SU-DHL-6 (cell line): ENCODE measurements at regions not wholly inside any gene's neighbourhood (a gene's known extent, or its start where the extent isn't known, plus 50 kb on each side); places are given as distances from the start of the nearest gene placed in this dataset.

Experiments used
- H2AFZ ChIP-seq: fragments of 200-600 bp; sonication (generic); 2 replicates; pipeline ENCODE4 v1.6.1; 2014; ENCODE audit warnings: low read depth, mild to moderate bottlenecking, moderate library complexity, mixed read lengths, antibody characterized with exemption, low read length; ENCODE audit not compliant: severe bottlenecking
- H3F3A ChIP-seq: fragments of 200-600 bp; shearing (Covaris generic); 2 replicates; pipeline ENCODE4 v1.6.0; 2016; ENCODE audit warnings: antibody characterized with exemption, mild to moderate bottlenecking; ENCODE audit not compliant: insufficient read depth
- H3K27ac ChIP-seq: fragments of 200-600 bp; sonication (generic); 2 replicates; pipeline ENCODE4 v1.5.1; 2016; ENCODE audit warnings: low read depth, mild to moderate bottlenecking, low read length, moderate library complexity, mixed read lengths
- H3K27me3 ChIP-seq: fragments of 200-600 bp; sonication (generic), shearing (Covaris generic); 2 replicates; pipeline ENCODE4 v1.6.0; 2014; ENCODE audit warnings: mild to moderate bottlenecking, low read length
- H3K36me3 ChIP-seq: fragments of 200-600 bp; sonication (generic); 2 replicates; pipeline ENCODE4 v1.6.1; 2014; ENCODE audit warnings: mild to moderate bottlenecking, low read length, mixed read lengths
- H3K4me2 ChIP-seq: fragments of 300-600, 200-600 bp; shearing (Covaris generic), sonication (generic); 2 replicates; pipeline ENCODE4 v1.6.0; 2014; ENCODE audit warnings: low read length, low read depth, mild to moderate bottlenecking; ENCODE audit not compliant: poor library complexity, severe bottlenecking
- H3K4me3 ChIP-seq: fragments of 200-600 bp; sonication (generic); 2 replicates; pipeline ENCODE4 v1.5.1; 2014; ENCODE audit warnings: antibody characterized with exemption, low read length, mild to moderate bottlenecking, mixed read lengths; ENCODE audit not compliant: insufficient read depth, poor library complexity, severe bottlenecking
- H3K79me2 ChIP-seq: fragments of 200-600 bp; sonication (generic); 2 replicates; pipeline ENCODE4 v1.6.1; 2014; ENCODE audit warnings: mild to moderate bottlenecking, low read length, moderate library complexity; ENCODE audit not compliant: insufficient read depth
- H3K9ac ChIP-seq: fragments of 200-600 bp; sonication (generic); 2 replicates; pipeline ENCODE4 v1.7.0; 2014; ENCODE audit warnings: mild to moderate bottlenecking, low read length
- H3K9me2 ChIP-seq: fragments of 200-600 bp; sonication (generic); replicated peaks from 2 replicates; pipeline ENCODE4 v1.6.1; 2014; ENCODE audit warnings: low read length; ENCODE audit not compliant: insufficient read depth
- H3K9me3 ChIP-seq: fragments of 200-600 bp; sonication (generic); 2 replicates; pipeline ENCODE4 v1.6.1; 2014; ENCODE audit warnings: low read length, mixed read lengths; ENCODE audit not compliant: insufficient read depth
- H4K20me1 ChIP-seq: fragments of 200-600 bp; sonication (generic); 2 replicates; pipeline ENCODE4 v1.6.1; 2014; ENCODE audit warnings: low read depth, mild to moderate bottlenecking, antibody characterized with exemption, low read length, moderate library complexity, mixed read lengths
- EZH2phosphoT487 ChIP-seq: fragments of 200-600 bp; sonication (generic), shearing (Covaris generic); conservative IDR thresholded peaks from 2 replicates; pipeline ENCODE4 v1.6.1; 2018; ENCODE audit warnings: mild to moderate bottlenecking, antibody characterized with exemption, low read length, moderate library complexity, mixed read lengths
- TF ChIP-seq, protein P1 (sequence below): fragments of 200-600 bp; sonication (generic); IDR thresholded peaks from one replicate; pipeline ENCODE4 v1.5.1; 2017; ENCODE audit warnings: antibody characterized with exemption, mild to moderate bottlenecking, low read length, moderate library complexity; ENCODE audit not compliant: insufficient read depth, poor library complexity, severe bottlenecking

DNA sequence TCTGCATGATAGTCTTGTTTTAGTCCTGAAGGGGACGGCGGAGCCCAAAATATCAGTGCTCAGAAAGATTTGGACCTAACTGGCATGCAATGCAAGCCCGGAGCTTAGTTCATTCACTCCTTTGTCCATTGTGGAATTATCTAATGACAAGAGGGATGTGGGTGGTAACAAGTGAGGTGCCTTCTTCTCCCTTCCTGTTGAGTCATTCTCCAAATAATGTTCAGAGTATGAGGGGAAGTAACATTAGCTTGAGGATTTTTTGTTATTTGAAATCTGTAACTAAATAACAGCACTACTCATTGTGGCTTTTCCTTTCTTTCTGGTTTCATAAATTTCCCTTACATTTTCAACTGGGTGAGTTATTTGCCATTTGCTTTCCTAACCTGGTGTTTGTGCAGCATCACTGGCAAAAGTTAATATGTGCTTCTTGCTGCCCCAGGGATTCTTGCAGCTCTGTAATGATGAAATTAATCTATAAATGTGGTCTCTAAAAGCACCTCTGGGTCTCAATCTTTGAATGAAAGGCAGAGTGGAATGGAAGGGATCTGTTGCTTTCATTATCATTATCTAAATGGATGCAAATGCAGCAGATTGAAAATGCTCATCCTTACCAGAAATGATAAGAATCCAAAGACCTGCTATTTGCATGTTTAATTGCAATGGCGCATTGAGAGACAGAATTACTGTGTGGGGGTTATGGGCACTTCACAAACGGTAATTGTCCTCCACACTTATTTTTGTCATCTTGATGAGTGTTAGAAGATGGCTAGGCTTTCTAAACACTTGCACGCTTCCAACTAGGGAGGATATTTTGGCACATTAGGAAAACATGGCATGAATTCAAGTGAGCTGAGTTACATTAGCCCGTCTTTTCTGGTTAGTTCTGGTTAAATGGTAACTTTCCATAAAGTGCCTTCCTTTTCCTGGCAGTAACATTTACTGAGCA, 89.9 kb upstream of the MITF start:
- Histone ChIP-seq H3K79me2 (no peaks in the 10 kb centered on the region), H3K36me3 (no peaks in the 10 kb centered on the region), H3K27ac (no peak overlapping the region), H3K9ac (no peak overlapping the region), H3K27me3 (no peaks in the 10 kb centered on the region), H3F3A (no peaks in the 10 kb centered on the region), H4K20me1 (no peaks in the 10 kb centered on the region), H2AFZ (no peak overlapping the region), H3K9me2 (no peaks in the 10 kb centered on the region), H3K9me3 (no peaks in the 10 kb centered on the region), H3K4me3 (no peak overlapping the region), H3K4me2 (no peak overlapping the region)
- TF ChIP-seq, protein P1, sequence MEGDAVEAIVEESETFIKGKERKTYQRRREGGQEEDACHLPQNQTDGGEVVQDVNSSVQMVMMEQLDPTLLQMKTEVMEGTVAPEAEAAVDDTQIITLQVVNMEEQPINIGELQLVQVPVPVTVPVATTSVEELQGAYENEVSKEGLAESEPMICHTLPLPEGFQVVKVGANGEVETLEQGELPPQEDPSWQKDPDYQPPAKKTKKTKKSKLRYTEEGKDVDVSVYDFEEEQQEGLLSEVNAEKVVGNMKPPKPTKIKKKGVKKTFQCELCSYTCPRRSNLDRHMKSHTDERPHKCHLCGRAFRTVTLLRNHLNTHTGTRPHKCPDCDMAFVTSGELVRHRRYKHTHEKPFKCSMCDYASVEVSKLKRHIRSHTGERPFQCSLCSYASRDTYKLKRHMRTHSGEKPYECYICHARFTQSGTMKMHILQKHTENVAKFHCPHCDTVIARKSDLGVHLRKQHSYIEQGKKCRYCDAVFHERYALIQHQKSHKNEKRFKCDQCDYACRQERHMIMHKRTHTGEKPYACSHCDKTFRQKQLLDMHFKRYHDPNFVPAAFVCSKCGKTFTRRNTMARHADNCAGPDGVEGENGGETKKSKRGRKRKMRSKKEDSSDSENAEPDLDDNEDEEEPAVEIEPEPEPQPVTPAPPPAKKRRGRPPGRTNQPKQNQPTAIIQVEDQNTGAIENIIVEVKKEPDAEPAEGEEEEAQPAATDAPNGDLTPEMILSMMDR = no peak
- TF ChIP-seq EZH2phosphoT487 = no peak

DNA sequence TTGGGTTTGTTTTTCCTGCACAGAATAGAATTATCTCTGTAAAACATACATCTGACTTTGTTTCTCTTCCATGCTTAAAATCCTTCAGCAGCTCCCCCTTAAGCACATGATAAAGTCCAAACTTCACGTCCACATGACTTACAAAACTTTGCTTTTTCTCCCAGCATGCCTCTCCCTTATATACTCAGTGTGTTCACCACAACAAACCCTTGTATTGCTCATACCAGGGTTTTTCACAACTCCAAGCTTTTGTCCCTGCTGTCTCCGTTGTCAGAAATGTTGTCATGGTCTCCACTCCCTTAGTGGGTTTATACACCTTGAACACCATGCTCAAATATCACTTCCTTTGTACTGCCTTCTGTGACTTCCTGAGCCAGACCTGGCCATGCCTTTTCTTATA, 91.1 kb upstream of the MITF start:
- Histone ChIP-seq H3K9me3 (no peaks in the 10 kb centered on the region), H3K9me2 (no peaks in the 10 kb centered on the region), H3K4me2 (no peak overlapping the region), H3K4me3 (no peak overlapping the region), H3F3A (no peaks in the 10 kb centered on the region), H3K27ac (no peak overlapping the region), H4K20me1 (no peaks in the 10 kb centered on the region), H3K36me3 (no peaks in the 10 kb centered on the region), H3K27me3 (no peaks in the 10 kb centered on the region), H3K79me2 (no peaks in the 10 kb centered on the region), H3K9ac (no peak overlapping the region), H2AFZ (no peak overlapping the region)
- TF ChIP-seq, protein P1 = no peak
- TF ChIP-seq EZH2phosphoT487 = no peak

DNA sequence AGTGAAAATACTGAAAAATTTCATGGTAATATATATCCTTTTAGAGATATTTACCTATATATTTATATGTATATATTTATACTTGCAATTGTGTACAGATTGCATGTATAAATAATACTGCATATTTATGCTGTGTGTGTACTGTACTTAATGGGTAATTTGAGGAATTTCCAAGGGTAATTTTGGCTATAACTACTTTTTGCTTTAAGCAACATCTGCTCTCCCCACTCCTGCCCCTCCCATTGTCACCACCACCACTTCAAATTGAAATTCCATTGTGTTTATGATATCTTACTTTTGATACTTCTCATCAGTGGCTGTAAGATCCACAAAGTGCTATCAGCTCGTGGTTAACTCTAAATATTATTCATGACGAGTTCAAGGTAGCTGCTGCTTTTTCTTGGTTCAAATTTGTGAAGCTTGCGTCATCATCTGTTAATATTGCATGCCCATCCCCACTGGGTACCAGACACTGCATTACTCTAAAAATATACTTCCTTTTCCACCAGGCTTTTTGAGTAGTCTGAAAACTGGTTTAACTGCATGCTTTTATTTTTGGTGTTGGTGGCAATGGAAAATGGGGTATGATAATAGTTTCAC, 91.7 kb upstream of the MITF start:
- H3K27me3 ChIP-seq = no peaks in the 10 kb centered on the region
- H3F3A ChIP-seq = no peaks in the 10 kb centered on the region
- H3K27ac ChIP-seq = no peak overlapping the region
- no peaks in the 10 kb centered on the region for H4K20me1 ChIP-seq
- no peaks in the 10 kb centered on the region for H3K36me3 ChIP-seq
- no peaks in the 10 kb centered on the region for H3K79me2 ChIP-seq
- TF ChIP-seq EZH2phosphoT487 = no peak
- TF ChIP-seq, protein P1 = no peak
- no peaks in the 10 kb centered on the region for H3K9me3 ChIP-seq
- no peak overlapping the region for H3K4me3 ChIP-seq
- H3K9me2 ChIP-seq = no peaks in the 10 kb centered on the region
- H2AFZ ChIP-seq = no peak overlapping the region
- H3K4me2 ChIP-seq = no peak overlapping the region
- no peak overlapping the region for H3K9ac ChIP-seq
